ENCODE measurements at regions not wholly inside any gene's neighbourhood (a gene's known extent, or its start where the extent isn't known, plus 50 kb on each side); places are given as distances from the start of the nearest gene placed in this dataset.

- in situ Hi-C loops (cut with HindIII; ENCODE audit: low sequenced_read_pairs), result no loop called here
- TF ChIP-seq CTCF (IDR thresholded peaks at IDR 0.05; ENCODE audit: low read depth, low read length, missing control alignments), result no peak
Measured at GRCh38 chr3:72682936-72683452, 165.3 kb downstream of the SHQ1 start.

GRCh38 chr3:72681598-72681997, 166.6 kb downstream of the SHQ1 start:
- no peak for TF ChIP-seq CTCF (IDR thresholded peaks at IDR 0.05; ENCODE audit: low read depth, low read length, missing control alignments)
- DNase-seq (ENCODE audit: low read depth), result no peak
- in situ Hi-C loops (cut with HindIII; ENCODE audit: low sequenced_read_pairs), result no loop called here

More at GRCh38 chr3:72682936-72683452, 165.3 kb downstream of the SHQ1 start:
- H3K4me3 ChIP-seq (ENCODE audit: low read depth, low read length), result no peak overlapping the region
- no peak for DNase-seq (ENCODE audit: low read depth)

GRCh38 chr3:72680766-72681165, 167.5 kb downstream of the SHQ1 start:
- in situ Hi-C loops (cut with HindIII; ENCODE audit: low sequenced_read_pairs), result no loop called here
- no peak for DNase-seq (ENCODE audit: low read depth)
- H3K4me3 ChIP-seq (ENCODE audit: low read depth, low read length), result no peak overlapping the region
- TF ChIP-seq CTCF (IDR thresholded peaks at IDR 0.05; ENCODE audit: low read depth, low read length, missing control alignments), result no peak

More at GRCh38 chr3:72681598-72681997, 166.6 kb downstream of the SHQ1 start:
- no peak overlapping the region for H3K4me3 ChIP-seq (ENCODE audit: low read depth, low read length)

GRCh38 chr3:72679540-72680198, 168.6 kb downstream of the SHQ1 start:
- no peak for TF ChIP-seq CTCF (IDR thresholded peaks at IDR 0.05; ENCODE audit: low read depth, low read length, missing control alignments)
- H3K4me3 ChIP-seq (ENCODE audit: low read depth, low read length), result no peak overlapping the region
- DNase-seq (ENCODE audit: low read depth), result peak; percentile 70
- in situ Hi-C loops (cut with HindIII; ENCODE audit: low sequenced_read_pairs), result no loop called here

- DNase-seq (ENCODE audit: low read depth), result no peak
- in situ Hi-C loops (cut with HindIII; ENCODE audit: low sequenced_read_pairs), result no loop called here
- no peak for TF ChIP-seq CTCF (IDR thresholded peaks at IDR 0.05; ENCODE audit: low read depth, low read length, missing control alignments)
- H3K4me3 ChIP-seq (ENCODE audit: low read depth, low read length), result no peak overlapping the region
Measured at GRCh38 chr3:72678867-72679266, 169.4 kb downstream of the SHQ1 start.

GRCh38 chr3:72678380-72678779, 169.9 kb downstream of the SHQ1 start:
- DNase-seq (ENCODE audit: low read depth), result no peak
- H3K4me3 ChIP-seq (ENCODE audit: low read depth, low read length), result no peak overlapping the region
- in situ Hi-C loops (cut with HindIII; ENCODE audit: low sequenced_read_pairs), result no loop called here
- TF ChIP-seq CTCF (IDR thresholded peaks at IDR 0.05; ENCODE audit: low read depth, low read length, missing control alignments), result no peak
